ENCODE measurements at regions not wholly inside any gene's neighbourhood (a gene's known extent, or its start where the extent isn't known, plus 50 kb on each side); places are given as distances from the start of the nearest gene placed in this dataset.

DNA sequence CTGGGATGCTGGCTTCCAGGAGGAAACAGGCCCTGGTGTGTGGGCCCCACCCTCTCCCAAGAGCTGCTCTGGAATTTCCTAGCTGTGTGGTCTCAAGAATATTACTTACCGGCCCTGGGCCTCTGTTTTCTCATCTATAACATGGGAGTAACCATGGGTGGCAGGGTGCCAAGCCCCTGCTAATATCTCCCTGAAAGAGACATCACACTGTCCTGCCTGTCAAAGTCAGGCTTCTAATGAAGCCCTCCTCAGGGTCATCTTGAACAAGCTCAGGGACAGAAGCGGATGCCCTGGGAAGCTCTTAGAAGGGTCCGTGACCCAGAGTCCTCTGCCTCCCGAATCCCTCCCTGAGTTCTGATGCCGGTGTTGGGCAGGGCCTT is 173.2 kb upstream of the HDAC4 start:
- TF ChIP-seq, protein P1, sequence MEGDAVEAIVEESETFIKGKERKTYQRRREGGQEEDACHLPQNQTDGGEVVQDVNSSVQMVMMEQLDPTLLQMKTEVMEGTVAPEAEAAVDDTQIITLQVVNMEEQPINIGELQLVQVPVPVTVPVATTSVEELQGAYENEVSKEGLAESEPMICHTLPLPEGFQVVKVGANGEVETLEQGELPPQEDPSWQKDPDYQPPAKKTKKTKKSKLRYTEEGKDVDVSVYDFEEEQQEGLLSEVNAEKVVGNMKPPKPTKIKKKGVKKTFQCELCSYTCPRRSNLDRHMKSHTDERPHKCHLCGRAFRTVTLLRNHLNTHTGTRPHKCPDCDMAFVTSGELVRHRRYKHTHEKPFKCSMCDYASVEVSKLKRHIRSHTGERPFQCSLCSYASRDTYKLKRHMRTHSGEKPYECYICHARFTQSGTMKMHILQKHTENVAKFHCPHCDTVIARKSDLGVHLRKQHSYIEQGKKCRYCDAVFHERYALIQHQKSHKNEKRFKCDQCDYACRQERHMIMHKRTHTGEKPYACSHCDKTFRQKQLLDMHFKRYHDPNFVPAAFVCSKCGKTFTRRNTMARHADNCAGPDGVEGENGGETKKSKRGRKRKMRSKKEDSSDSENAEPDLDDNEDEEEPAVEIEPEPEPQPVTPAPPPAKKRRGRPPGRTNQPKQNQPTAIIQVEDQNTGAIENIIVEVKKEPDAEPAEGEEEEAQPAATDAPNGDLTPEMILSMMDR (IDR thresholded peaks at IDR 0.05): no peak
- TF ChIP-seq POLR2A (IDR thresholded peaks at IDR 0.05): no peak
